C4-2B (cell line): ENCODE measurements at regions not wholly inside any gene's neighbourhood (a gene's known extent, or its start where the extent isn't known, plus 50 kb on each side); places are given as distances from the start of the nearest gene placed in this dataset.

Experiments used
- ZFX ChIP-seq: fragments of 450-650 bp; IDR thresholded peaks from 2 replicates; pipeline ENCODE4 v1.6.1; 2017
- TF ChIP-seq, protein P1 (sequence below): fragments of 450-650 bp; conservative IDR thresholded peaks from 2 replicates; pipeline ENCODE4 v1.5.1; 2017; ENCODE audit warnings: mild to moderate bottlenecking

DNA sequence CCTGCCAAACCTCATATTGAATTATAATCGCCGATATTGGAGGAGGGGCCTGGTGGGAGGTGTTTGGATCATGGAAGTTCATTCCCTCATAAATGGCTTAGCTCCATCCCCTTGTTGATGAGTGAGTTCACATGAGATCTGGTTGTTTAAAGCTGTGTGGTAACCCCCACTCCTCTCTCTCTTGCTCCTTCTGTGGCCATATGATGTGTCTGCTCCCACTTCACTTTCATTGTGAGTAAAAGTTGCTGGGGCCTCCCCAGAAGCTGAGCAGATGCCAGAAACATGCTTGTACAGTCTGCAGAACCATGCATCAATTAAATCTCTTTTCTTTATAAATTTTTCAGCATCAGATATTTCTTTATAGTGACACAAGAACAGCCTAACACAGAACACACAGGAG is 929.0 kb upstream of the FAT3 start:
- TF ChIP-seq, protein P1, sequence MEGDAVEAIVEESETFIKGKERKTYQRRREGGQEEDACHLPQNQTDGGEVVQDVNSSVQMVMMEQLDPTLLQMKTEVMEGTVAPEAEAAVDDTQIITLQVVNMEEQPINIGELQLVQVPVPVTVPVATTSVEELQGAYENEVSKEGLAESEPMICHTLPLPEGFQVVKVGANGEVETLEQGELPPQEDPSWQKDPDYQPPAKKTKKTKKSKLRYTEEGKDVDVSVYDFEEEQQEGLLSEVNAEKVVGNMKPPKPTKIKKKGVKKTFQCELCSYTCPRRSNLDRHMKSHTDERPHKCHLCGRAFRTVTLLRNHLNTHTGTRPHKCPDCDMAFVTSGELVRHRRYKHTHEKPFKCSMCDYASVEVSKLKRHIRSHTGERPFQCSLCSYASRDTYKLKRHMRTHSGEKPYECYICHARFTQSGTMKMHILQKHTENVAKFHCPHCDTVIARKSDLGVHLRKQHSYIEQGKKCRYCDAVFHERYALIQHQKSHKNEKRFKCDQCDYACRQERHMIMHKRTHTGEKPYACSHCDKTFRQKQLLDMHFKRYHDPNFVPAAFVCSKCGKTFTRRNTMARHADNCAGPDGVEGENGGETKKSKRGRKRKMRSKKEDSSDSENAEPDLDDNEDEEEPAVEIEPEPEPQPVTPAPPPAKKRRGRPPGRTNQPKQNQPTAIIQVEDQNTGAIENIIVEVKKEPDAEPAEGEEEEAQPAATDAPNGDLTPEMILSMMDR: no peak
- no peak for TF ChIP-seq ZFX
